HepG2 (cell line): ENCODE measurements at regions not wholly inside any gene's neighbourhood (a gene's known extent, or its start where the extent isn't known, plus 50 kb on each side); places are given as distances from the start of the nearest gene placed in this dataset.

Experiments
- ATAC-seq: fragments of 200-7000 bp; cut with Tn5 transposase; 3 replicates; pipeline ENCODE4 v1.9.1; 2020; ENCODE audit warnings: mild to moderate bottlenecking, moderate library complexity
- BruUV-seq: library from RNA; stranded (reverse); fragments of 400-500 nt; replicated peaks from 2 replicates; lab custom pipeline; 2021; lab: Mats Ljungman, UMichigan
- CTCF ChIA-PET: fragments of 300-600 bp; formaldehyde crosslinking; extraction: SDS; loops from one replicate; lab custom pipeline; 2021; ENCODE audit warnings: low total read pairs, inconsistent platforms, low intra/inter-chr PET ratio; lab: Yijun Ruan, JAX
- POLR2A ChIA-PET: fragments of 350-600 bp; sonication (Branson Sonifier 250); formaldehyde crosslinking; loops from one replicate; lab custom pipeline; 2020; ENCODE audit warnings: antibody characterized with exemption, inconsistent platforms; lab: Yijun Ruan, JAX
- DNase-seq: peaks from one replicate; pipeline ENCODE4 v3.0.0-alpha.2; 2015; ENCODE audit warnings: low spot score
- FAIRE-seq: peaks from 3 replicates; lab custom pipeline; 2011; peaks lifted over from hg19 to GRCh38; lab: Jason Lieb, UNC
- H2AFZ ChIP-seq: one replicate; pipeline ENCODE4 v1.6.1; 2011; ENCODE audit warnings: low read length, inconsistent platforms
- H3K27ac ChIP-seq: fragments of 300-600 bp; 3 replicates; pipeline ENCODE4 v1.8.0; 2011; ENCODE audit warnings: mixed run types, mild to moderate bottlenecking, mixed read lengths, low read length, inconsistent platforms; ENCODE audit not compliant: insufficient read depth; ENCODE audit errors: extremely low read length
- H3K27me3 ChIP-seq, 2 experiments: fragments of 200-600 bp in 1 of 2; 2 replicates in 1 of 2; 3 replicates in 1 of 2; pipeline versions ENCODE4 v1.6.0 to v1.8.0; 2011; ENCODE audit warnings: low read length in 2 of 2, mild to moderate bottlenecking in 2 of 2, moderate library complexity in 2 of 2, inconsistent platforms in 1 of 2; ENCODE audit not compliant: insufficient read depth in 2 of 2, control insufficient read depth in 1 of 2
- H3K36me3 ChIP-seq, 2 experiments: fragments of 200-600 bp in 1 of 2; replicated peaks in 1 of 2; 2 replicates in 1 of 2; 3 replicates in 1 of 2; pipeline versions ENCODE4 v1.5.1 to v1.8.0; 2011; ENCODE audit warnings: low read length in 2 of 2, inconsistent platforms in 1 of 2; ENCODE audit not compliant: insufficient read depth in 2 of 2, control insufficient read depth in 1 of 2
- H3K4me1 ChIP-seq: 2 replicates; pipeline ENCODE4 v1.5.1; 2012; ENCODE audit warnings: low read length, inconsistent platforms; ENCODE audit not compliant: insufficient read depth
- H3K4me2 ChIP-seq: 2 replicates; pipeline ENCODE4 v1.6.0; 2011; ENCODE audit warnings: low read depth, low read length, inconsistent platforms
- H3K4me3 ChIP-seq, 3 experiments: fragments of 200-600 bp in 1 of 3; sonication (generic), shearing (Covaris generic) in 1 of 3; replicated peaks in 1 of 3; 2 replicates each; pipeline ENCODE4 v1.5.1; 2011 to 2016; ENCODE audit warnings: low read length in 3 of 3, inconsistent platforms in 2 of 3, low read depth in 2 of 3, mild to moderate bottlenecking in 2 of 3, control low read depth in 1 of 3, mixed read lengths in 1 of 3; ENCODE audit not compliant: insufficient read depth in 1 of 3
- H3K79me2 ChIP-seq: one replicate; pipeline ENCODE4 v1.6.1; 2011; ENCODE audit warnings: low read length, inconsistent platforms; ENCODE audit not compliant: insufficient read depth
- H3K9ac ChIP-seq: 2 replicates; pipeline ENCODE4 v1.6.0; 2011; ENCODE audit warnings: mild to moderate bottlenecking, low read depth, low read length, inconsistent platforms; ENCODE audit not compliant: insufficient read depth
- H3K9me3 ChIP-seq: 2 replicates; pipeline ENCODE4 v1.5.1; 2012; ENCODE audit warnings: mild to moderate bottlenecking, low read length
- H4K20me1 ChIP-seq: 2 replicates; pipeline ENCODE4 v1.6.0; 2011; ENCODE audit warnings: inconsistent platforms, mild to moderate bottlenecking, low read length, moderate library complexity; ENCODE audit not compliant: insufficient read depth
- ARID2 ChIP-seq: sonication (generic); formaldehyde crosslinking; IDR thresholded peaks from 2 replicates; pipeline ENCODE4 v1.8.1; 2022; ENCODE audit warnings: mild to moderate bottlenecking, missing genetic modification reagents, borderline replicate concordance
- CBFB ChIP-seq: sonication (generic); formaldehyde crosslinking; IDR thresholded peaks from 2 replicates; pipeline ENCODE4 v1.4.0; 2020; ENCODE audit warnings: missing genetic modification reagents
- FOXK2 ChIP-seq: fragments of 450-650 bp; IDR thresholded peaks from 2 replicates; pipeline ENCODE4 v1.6.1; 2016
- HMG20A ChIP-seq: IDR thresholded peaks from 2 replicates; pipeline ENCODE4 v1.6.1; 2016; ENCODE audit warnings: borderline replicate concordance
- IRF2 ChIP-seq: IDR thresholded peaks from 2 replicates; pipeline ENCODE4 v1.6.1; 2018; ENCODE audit warnings: missing genetic modification reagents, missing compliant biosample characterization
- MED13 ChIP-seq: sonication (generic); formaldehyde crosslinking; IDR thresholded peaks from 2 replicates; pipeline ENCODE4 v1.5.0; 2020; ENCODE audit warnings: missing genetic modification reagents
- MTF1 ChIP-seq: sonication (generic); formaldehyde crosslinking; IDR thresholded peaks from 2 replicates; pipeline ENCODE4 v1.5.0; 2020; ENCODE audit warnings: missing genetic modification reagents
- NFATC3 ChIP-seq: sonication (generic); formaldehyde crosslinking; IDR thresholded peaks from 2 replicates; pipeline ENCODE4 v1.5.1; 2020; ENCODE audit warnings: mild to moderate bottlenecking, missing genetic modification reagents
- ZNF296 ChIP-seq: sonication (generic); formaldehyde crosslinking; conservative IDR thresholded peaks from 2 replicates; pipeline ENCODE4 v1.5.0; 2020; ENCODE audit warnings: mild to moderate bottlenecking, missing genetic modification reagents
- ZNF335 ChIP-seq: sonication (generic); formaldehyde crosslinking; IDR thresholded peaks from 2 replicates; pipeline ENCODE4 v1.4.0; 2020; ENCODE audit warnings: missing genetic modification reagents
- ZNF614 ChIP-seq: IDR thresholded peaks from 2 replicates; pipeline ENCODE4 v1.6.1; 2018; ENCODE audit warnings: missing biosample characterization, missing genetic modification reagents, inconsistent platforms, borderline replicate concordance
- WGBS: methylation state at CpG from one replicate; pipeline ENCODE4 v1.1.6; 2017; ENCODE audit warnings: low lambda C conversion rate; 5-methylcytosine and 5-hydroxymethylcytosine counted together
- in situ Hi-C: cut with HindIII; loops from 2 replicates; pipeline ENCODE4 v1.10.0; 2017; ENCODE audit warnings: low pct_unique_long_range_greater_than_20kb; ENCODE audit not compliant: extremely low pct_ligation_motif_present
- intact Hi-C: fragments of 100-400 bp; cut with micrococcal nuclease; formaldehyde crosslinking; loops from one replicate; pipeline ENCODE4 v1.10.0; 2022; ENCODE audit not compliant: unreplicated experiment
- TF ChIP-seq, protein P1 (sequence below): sonication (generic); formaldehyde crosslinking; IDR thresholded peaks from 2 replicates; pipeline ENCODE4 v1.5.0; 2020; ENCODE audit warnings: mild to moderate bottlenecking, missing genetic modification reagents
- TF ChIP-seq, protein P2 (sequence below): sonication (generic); formaldehyde crosslinking; conservative IDR thresholded peaks from 2 replicates; pipeline ENCODE4 v1.4.0; 2020; ENCODE audit warnings: missing genetic modification reagents
- TF ChIP-seq, protein P3 (sequence below): IDR thresholded peaks from 2 replicates; pipeline ENCODE4 v1.4.0; 2020; ENCODE audit warnings: mild to moderate bottlenecking, missing genetic modification reagents

DNA sequence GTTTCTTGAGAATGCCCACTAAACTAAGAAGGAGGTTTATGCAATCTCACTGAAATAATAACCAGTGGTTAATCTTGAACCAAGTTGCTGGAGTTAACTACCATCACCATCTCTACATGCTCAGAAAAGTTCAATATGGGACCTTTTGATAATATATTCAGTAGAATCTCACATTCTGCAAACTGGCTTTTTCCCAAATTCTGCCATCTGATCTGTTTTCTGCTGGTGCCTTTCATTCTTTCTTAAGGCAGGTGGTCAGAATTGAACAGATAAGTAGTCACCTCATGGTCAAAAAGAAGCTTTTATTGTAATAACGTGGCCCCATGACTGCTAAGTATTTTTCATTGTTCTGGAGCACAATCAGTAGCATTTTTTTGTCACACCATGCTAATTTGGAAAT lies 229.0 kb upstream of the GK2 start (continued):
- TF ChIP-seq, protein P1, sequence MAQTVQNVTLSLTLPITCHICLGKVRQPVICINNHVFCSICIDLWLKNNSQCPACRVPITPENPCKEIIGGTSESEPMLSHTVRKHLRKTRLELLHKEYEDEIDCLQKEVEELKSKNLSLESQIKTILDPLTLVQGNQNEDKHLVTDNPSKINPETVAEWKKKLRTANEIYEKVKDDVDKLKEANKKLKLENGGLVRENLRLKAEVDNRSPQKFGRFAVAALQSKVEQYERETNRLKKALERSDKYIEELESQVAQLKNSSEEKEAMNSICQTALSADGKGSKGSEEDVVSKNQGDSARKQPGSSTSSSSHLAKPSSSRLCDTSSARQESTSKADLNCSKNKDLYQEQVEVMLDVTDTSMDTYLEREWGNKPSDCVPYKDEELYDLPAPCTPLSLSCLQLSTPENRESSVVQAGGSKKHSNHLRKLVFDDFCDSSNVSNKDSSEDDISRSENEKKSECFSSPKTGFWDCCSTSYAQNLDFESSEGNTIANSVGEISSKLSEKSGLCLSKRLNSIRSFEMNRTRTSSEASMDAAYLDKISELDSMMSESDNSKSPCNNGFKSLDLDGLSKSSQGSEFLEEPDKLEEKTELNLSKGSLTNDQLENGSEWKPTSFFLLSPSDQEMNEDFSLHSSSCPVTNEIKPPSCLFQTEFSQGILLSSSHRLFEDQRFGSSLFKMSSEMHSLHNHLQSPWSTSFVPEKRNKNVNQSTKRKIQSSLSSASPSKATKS (CRISPR knock-in tag): no peak

DNA sequence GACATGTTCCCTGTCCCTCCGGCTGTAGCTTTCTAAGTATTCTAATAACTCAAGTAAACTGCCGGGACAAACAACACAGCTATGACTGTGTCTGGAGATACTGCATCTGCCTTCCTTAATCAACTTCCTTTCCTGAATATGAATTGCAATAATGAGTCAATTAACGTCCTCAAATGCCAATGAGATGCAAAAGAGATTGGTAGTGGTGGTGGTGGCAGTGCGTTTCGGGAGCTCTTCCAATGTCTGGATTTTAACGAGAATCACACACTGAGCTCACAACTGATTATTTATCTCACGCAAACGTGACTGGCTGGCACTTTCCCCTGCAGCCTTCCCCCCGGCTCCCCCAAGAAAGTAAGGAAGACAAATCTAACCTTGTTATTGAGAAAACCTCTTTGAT lies 226.1 kb upstream of the GK2 start:
- H3K27ac ChIP-seq: no peak overlapping the region
- no peaks in the 10 kb centered on the region for H3K4me1 ChIP-seq
- DNase-seq: no peak
- H3K4me2 ChIP-seq: no peak overlapping the region
- H3K4me3 ChIP-seq: no peak overlapping the region
- CTCF ChIA-PET: no interaction called here
- H3K9ac ChIP-seq: no peak overlapping the region
- in situ Hi-C loops: no loop called here
- no peak overlapping the region for H2AFZ ChIP-seq
- H3K79me2 ChIP-seq: no peaks in the 10 kb centered on the region
- H3K27me3 ChIP-seq: no peaks in the 10 kb centered on the region
- H4K20me1 ChIP-seq: no peaks in the 10 kb centered on the region
- intact Hi-C loops: no loop called here
- TF ChIP-seq MED13 (CRISPR knock-in tag): no peak
- TF ChIP-seq NFATC3 (CRISPR knock-in tag): no peak
- TF ChIP-seq MTF1 (CRISPR knock-in tag): no peak
- no peak for TF ChIP-seq ARID2 (CRISPR knock-in tag)
- no peak for TF ChIP-seq HMG20A (CRISPR knock-in tag)
- TF ChIP-seq, protein P2, sequence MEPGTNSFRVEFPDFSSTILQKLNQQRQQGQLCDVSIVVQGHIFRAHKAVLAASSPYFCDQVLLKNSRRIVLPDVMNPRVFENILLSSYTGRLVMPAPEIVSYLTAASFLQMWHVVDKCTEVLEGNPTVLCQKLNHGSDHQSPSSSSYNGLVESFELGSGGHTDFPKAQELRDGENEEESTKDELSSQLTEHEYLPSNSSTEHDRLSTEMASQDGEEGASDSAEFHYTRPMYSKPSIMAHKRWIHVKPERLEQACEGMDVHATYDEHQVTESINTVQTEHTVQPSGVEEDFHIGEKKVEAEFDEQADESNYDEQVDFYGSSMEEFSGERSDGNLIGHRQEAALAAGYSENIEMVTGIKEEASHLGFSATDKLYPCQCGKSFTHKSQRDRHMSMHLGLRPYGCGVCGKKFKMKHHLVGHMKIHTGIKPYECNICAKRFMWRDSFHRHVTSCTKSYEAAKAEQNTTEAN (CRISPR knock-in tag): no peak
- TF ChIP-seq IRF2 (CRISPR knock-in tag): no peak
- TF ChIP-seq, protein P3, sequence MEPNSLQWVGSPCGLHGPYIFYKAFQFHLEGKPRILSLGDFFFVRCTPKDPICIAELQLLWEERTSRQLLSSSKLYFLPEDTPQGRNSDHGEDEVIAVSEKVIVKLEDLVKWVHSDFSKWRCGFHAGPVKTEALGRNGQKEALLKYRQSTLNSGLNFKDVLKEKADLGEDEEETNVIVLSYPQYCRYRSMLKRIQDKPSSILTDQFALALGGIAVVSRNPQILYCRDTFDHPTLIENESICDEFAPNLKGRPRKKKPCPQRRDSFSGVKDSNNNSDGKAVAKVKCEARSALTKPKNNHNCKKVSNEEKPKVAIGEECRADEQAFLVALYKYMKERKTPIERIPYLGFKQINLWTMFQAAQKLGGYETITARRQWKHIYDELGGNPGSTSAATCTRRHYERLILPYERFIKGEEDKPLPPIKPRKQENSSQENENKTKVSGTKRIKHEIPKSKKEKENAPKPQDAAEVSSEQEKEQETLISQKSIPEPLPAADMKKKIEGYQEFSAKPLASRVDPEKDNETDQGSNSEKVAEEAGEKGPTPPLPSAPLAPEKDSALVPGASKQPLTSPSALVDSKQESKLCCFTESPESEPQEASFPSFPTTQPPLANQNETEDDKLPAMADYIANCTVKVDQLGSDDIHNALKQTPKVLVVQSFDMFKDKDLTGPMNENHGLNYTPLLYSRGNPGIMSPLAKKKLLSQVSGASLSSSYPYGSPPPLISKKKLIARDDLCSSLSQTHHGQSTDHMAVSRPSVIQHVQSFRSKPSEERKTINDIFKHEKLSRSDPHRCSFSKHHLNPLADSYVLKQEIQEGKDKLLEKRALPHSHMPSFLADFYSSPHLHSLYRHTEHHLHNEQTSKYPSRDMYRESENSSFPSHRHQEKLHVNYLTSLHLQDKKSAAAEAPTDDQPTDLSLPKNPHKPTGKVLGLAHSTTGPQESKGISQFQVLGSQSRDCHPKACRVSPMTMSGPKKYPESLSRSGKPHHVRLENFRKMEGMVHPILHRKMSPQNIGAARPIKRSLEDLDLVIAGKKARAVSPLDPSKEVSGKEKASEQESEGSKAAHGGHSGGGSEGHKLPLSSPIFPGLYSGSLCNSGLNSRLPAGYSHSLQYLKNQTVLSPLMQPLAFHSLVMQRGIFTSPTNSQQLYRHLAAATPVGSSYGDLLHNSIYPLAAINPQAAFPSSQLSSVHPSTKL: no peak
- TF ChIP-seq FOXK2: no peak
- no peak for TF ChIP-seq ZNF335 (CRISPR knock-in tag)
- TF ChIP-seq ZNF296: no peak
- no peak for TF ChIP-seq ZNF614 (CRISPR knock-in tag)
- no peak for TF ChIP-seq CBFB (CRISPR knock-in tag)
- POLR2A ChIA-PET: no interaction called here
- WGBS: 27% methylated on average over 9 of the region's 9 CpGs
- no peak for FAIRE-seq
- BruUV-seq: no TSS peak
- no peaks in the 10 kb centered on the region for H3K36me3 ChIP-seq
- H3K9me3 ChIP-seq: no peaks in the 10 kb centered on the region
- ATAC-seq: no peak
